ENCODE measurements at regions not wholly inside any gene's neighbourhood (a gene's known extent, or its start where the extent isn't known, plus 50 kb on each side); places are given as distances from the start of the nearest gene placed in this dataset.

GRCh38 chr7:118111347-118111746 is 72.6 kb upstream of the LSM8 start:
- H3K36me3 ChIP-seq (ENCODE audit: low read length) = no peaks in the 10 kb centered on the region
- no peak overlapping the region for H3K9ac ChIP-seq (ENCODE audit: low read length)
- no peak overlapping the region for H3K4me2 ChIP-seq (ENCODE audit: low read depth, low read length, poor library complexity, severe bottlenecking)
- no peaks in the 10 kb centered on the region for H3F3A ChIP-seq (ENCODE audit: insufficient read depth)
- no peak overlapping the region for H3K27ac ChIP-seq (ENCODE audit: low read depth, low read length)
- no peaks in the 10 kb centered on the region for H3K9me2 ChIP-seq (replicated peaks; ENCODE audit: insufficient read depth, low read length)
- peaks cover 7% of the 10 kb centered on the region; the same call in 1 of the 2 replicates for H3K9me3 ChIP-seq (ENCODE audit: insufficient read depth, low read length)
- no peaks in the 10 kb centered on the region for H3K27me3 ChIP-seq (ENCODE audit: low read length)
- H2AFZ ChIP-seq (ENCODE audit: low read depth, low read length, severe bottlenecking) = no peak overlapping the region
- no peak overlapping the region for H3K4me3 ChIP-seq (ENCODE audit: insufficient read depth, low read length, poor library complexity, severe bottlenecking)
- H3K79me2 ChIP-seq (ENCODE audit: insufficient read depth, low read length) = no peaks in the 10 kb centered on the region
- no peaks in the 10 kb centered on the region for H4K20me1 ChIP-seq (ENCODE audit: low read depth, low read length)
- TF ChIP-seq EZH2phosphoT487 (conservative IDR thresholded peaks at IDR 0.05; ENCODE audit: low read length) (no peak), CTCF (IDR thresholded peaks at IDR 0.05; ENCODE audit: insufficient read depth, low read length, poor library complexity, severe bottlenecking) (no peak)

GRCh38 chr7:118114175-118114574 is 69.8 kb upstream of the LSM8 start:
- H4K20me1 ChIP-seq (ENCODE audit: low read depth, low read length) = no peaks in the 10 kb centered on the region
- H3K9me3 ChIP-seq (ENCODE audit: insufficient read depth, low read length) = peaks cover 7% of the 10 kb centered on the region; the same call in 1 of the 2 replicates
- no peaks in the 10 kb centered on the region for H3K79me2 ChIP-seq (ENCODE audit: insufficient read depth, low read length)
- no peak overlapping the region for H3K27ac ChIP-seq (ENCODE audit: low read depth, low read length)
- H3K9ac ChIP-seq (ENCODE audit: low read length) = no peak overlapping the region
- H2AFZ ChIP-seq (ENCODE audit: low read depth, low read length, severe bottlenecking) = no peak overlapping the region
- no peak overlapping the region for H3K4me2 ChIP-seq (ENCODE audit: low read depth, low read length, poor library complexity, severe bottlenecking)
- H3K4me3 ChIP-seq (ENCODE audit: insufficient read depth, low read length, poor library complexity, severe bottlenecking) = no peak overlapping the region
- H3K9me2 ChIP-seq (replicated peaks; ENCODE audit: insufficient read depth, low read length) = no peaks in the 10 kb centered on the region
- H3K36me3 ChIP-seq (ENCODE audit: low read length) = no peaks in the 10 kb centered on the region
- H3K27me3 ChIP-seq (ENCODE audit: low read length) = no peaks in the 10 kb centered on the region
- H3F3A ChIP-seq (ENCODE audit: insufficient read depth) = no peaks in the 10 kb centered on the region
- TF ChIP-seq EZH2phosphoT487 (conservative IDR thresholded peaks at IDR 0.05; ENCODE audit: low read length) (no peak), CTCF (IDR thresholded peaks at IDR 0.05; ENCODE audit: insufficient read depth, low read length, poor library complexity, severe bottlenecking) (no peak)

- Histone ChIP-seq H3K9me2 (replicated peaks; ENCODE audit: insufficient read depth, low read length) (no peaks in the 10 kb centered on the region), H4K20me1 (ENCODE audit: low read depth, low read length) (no peaks in the 10 kb centered on the region), H3K9me3 (ENCODE audit: insufficient read depth, low read length) (no peaks in the 10 kb centered on the region), H3K4me2 (ENCODE audit: low read depth, low read length, poor library complexity, severe bottlenecking) (no peak overlapping the region), H3K27me3 (ENCODE audit: low read length) (no peaks in the 10 kb centered on the region), H3K27ac (ENCODE audit: low read depth, low read length) (no peak overlapping the region), H2AFZ (ENCODE audit: low read depth, low read length, severe bottlenecking) (no peak overlapping the region), H3K9ac (ENCODE audit: low read length) (no peak overlapping the region), H3K79me2 (ENCODE audit: insufficient read depth, low read length) (no peaks in the 10 kb centered on the region), H3K4me3 (ENCODE audit: insufficient read depth, low read length, poor library complexity, severe bottlenecking) (no peak overlapping the region), H3K36me3 (ENCODE audit: low read length) (no peaks in the 10 kb centered on the region), H3F3A (ENCODE audit: insufficient read depth) (no peaks in the 10 kb centered on the region)
- no peak for TF ChIP-seq CTCF (IDR thresholded peaks at IDR 0.05; ENCODE audit: insufficient read depth, low read length, poor library complexity, severe bottlenecking)
- TF ChIP-seq EZH2phosphoT487 (conservative IDR thresholded peaks at IDR 0.05; ENCODE audit: low read length) = no peak
These were observed 54.7 kb upstream of the LSM8 start for GRCh38 chr7:118129041-118129795.
